Neutrophil (primary cell): ENCODE measurements at regions not wholly inside any gene's neighbourhood (a gene's known extent, or its start where the extent isn't known, plus 50 kb on each side); places are given as distances from the start of the nearest gene placed in this dataset.

Experiments used
- H3K27ac ChIP-seq: fragments of 200-600 bp; sonication (generic); 2 replicates; pipeline ENCODE4 v1.5.1; 2016; ENCODE audit warnings: mild to moderate bottlenecking, moderate library complexity
- H3K27me3 ChIP-seq: fragments of 200-600 bp; sonication (generic); 2 replicates; pipeline ENCODE4 v1.6.0; 2016; ENCODE audit warnings: mild to moderate bottlenecking
- H3K36me3 ChIP-seq: fragments of 200-600 bp; sonication (generic); 2 replicates; pipeline ENCODE4 v1.5.1; 2017
- H3K4me1 ChIP-seq, 2 experiments: fragments of 200-600 bp in 1 of 2; sonication (generic) in 1 of 2; 1 replicate in 1 of 2; 2 replicates in 1 of 2; pipeline versions ENCODE4 v1.5.1 to v1.6.1; 2013 to 2016; ENCODE audit warnings: low read depth in 1 of 2, low read length in 1 of 2, mild to moderate bottlenecking in 1 of 2, moderate library complexity in 1 of 2; ENCODE audit not compliant: control insufficient read depth in 1 of 2, insufficient read depth in 1 of 2
- H3K4me3 ChIP-seq, 2 experiments: fragments of 200-600 bp in 1 of 2; sonication (generic) in 1 of 2; 1 replicate in 1 of 2; 2 replicates in 1 of 2; pipeline ENCODE4 v1.5.1; 2013 to 2016; ENCODE audit warnings: low read depth in 1 of 2, low read length in 1 of 2, mild to moderate bottlenecking in 1 of 2, moderate library complexity in 1 of 2
- H3K9me3 ChIP-seq: fragments of 200-600 bp; sonication (generic); 2 replicates; pipeline ENCODE4 v1.5.1; 2016
- CTCF ChIP-seq: fragments of 200-600 bp; sonication (generic); IDR thresholded peaks from 2 replicates; pipeline ENCODE4 v1.5.1; 2016; ENCODE audit warnings: antibody characterized with exemption

GRCh38 chr4:27326991-27327390, 466.4 kb downstream of the STIM2 start:
- TF ChIP-seq CTCF, result no peak
- Histone ChIP-seq H3K4me1 (peaks cover 4 to 12% of the 10 kb centered on the region in 2 experiments), H3K27ac (no peak overlapping the region), H3K4me3 (no peak overlapping the region), H3K27me3 (no peaks in the 10 kb centered on the region), H3K36me3 (no peaks in the 10 kb centered on the region), H3K9me3 (no peaks in the 10 kb centered on the region)

- Histone ChIP-seq H3K36me3 (no peaks in the 10 kb centered on the region), H3K4me3 (no peak overlapping the region), H3K9me3 (no peaks in the 10 kb centered on the region), H3K27ac (no peak overlapping the region), H3K27me3 (no peaks in the 10 kb centered on the region), H3K4me1 (peaks cover 4 to 12% of the 10 kb centered on the region in 2 experiments)
- no peak for TF ChIP-seq CTCF
Measured at GRCh38 chr4:27327421-27328181, 467.0 kb downstream of the STIM2 start.

DNA sequence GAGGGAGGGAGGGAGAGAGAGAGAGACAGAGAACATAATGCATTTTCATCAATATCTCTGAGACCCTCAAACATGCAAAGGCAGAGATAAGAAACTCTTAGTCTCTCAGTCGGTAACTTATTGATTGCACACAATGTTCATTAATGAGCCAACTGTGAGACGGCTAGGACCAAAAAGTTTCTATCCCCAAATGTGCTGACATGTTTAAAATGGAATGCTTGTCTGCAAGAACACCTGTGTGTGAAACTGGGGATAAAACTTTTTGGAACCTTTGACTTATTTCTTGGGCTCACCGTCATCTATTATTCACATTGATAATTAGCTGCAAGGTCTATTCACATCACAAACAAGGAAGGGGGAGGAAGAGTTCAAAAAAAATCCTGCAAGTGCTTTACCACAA, 477.9 kb downstream of the STIM2 start:
- Histone ChIP-seq H3K4me1 (no peaks in the 10 kb centered on the region), H3K36me3 (no peaks in the 10 kb centered on the region), H3K9me3 (no peaks in the 10 kb centered on the region), H3K4me3 (no peak overlapping the region), H3K27ac (no peak overlapping the region), H3K27me3 (no peaks in the 10 kb centered on the region)
- no peak for TF ChIP-seq CTCF

- Histone ChIP-seq H3K9me3 (no peaks in the 10 kb centered on the region), H3K27me3 (no peaks in the 10 kb centered on the region), H3K27ac (no peak overlapping the region), H3K4me1 (no peaks in the 10 kb centered on the region), H3K4me3 (no peak overlapping the region), H3K36me3 (no peaks in the 10 kb centered on the region)
- TF ChIP-seq CTCF, result no peak
Measured at GRCh38 chr4:27343411-27343810, 482.8 kb downstream of the STIM2 start.

DNA sequence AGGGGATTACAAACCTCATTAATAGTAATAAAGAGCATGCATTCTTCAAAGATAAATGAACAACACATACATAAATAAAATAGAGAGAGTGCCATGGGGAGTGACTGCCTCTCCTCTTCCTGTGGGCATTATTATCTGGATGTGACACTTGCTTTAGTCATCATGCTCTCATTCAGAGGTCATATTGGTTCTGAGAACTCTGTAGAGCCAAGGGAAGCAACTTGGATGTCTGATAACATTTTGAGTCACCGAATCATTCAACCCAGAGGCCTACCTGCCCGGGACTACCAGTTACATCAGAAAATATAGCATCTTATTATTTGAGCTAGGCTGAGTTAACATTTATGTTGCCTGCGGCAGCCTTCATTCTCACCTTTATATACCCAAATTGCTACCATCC, 489.5 kb downstream of the STIM2 start:
- no peak for TF ChIP-seq CTCF
- Histone ChIP-seq H3K4me1 (no peaks in the 10 kb centered on the region), H3K36me3 (no peaks in the 10 kb centered on the region), H3K27ac (no peak overlapping the region), H3K27me3 (no peaks in the 10 kb centered on the region), H3K9me3 (no peaks in the 10 kb centered on the region), H3K4me3 (no peak overlapping the region)
